Fibroblast of the aortic adventitia (primary cell): ENCODE measurements at regions not wholly inside any gene's neighbourhood (a gene's known extent, or its start where the extent isn't known, plus 50 kb on each side); places are given as distances from the start of the nearest gene placed in this dataset.

Source experiments
- DNase-seq: peaks from one replicate; pipeline ENCODE4 v3.0.0-alpha.2; 2010; ENCODE audit warnings: low read depth
- H3K4me3 ChIP-seq: 2 replicates; pipeline ENCODE4 v1.5.1; 2011; ENCODE audit warnings: low read depth, mild to moderate bottlenecking, control low read depth, low read length, moderate library complexity
- CTCF ChIP-seq: IDR thresholded peaks from 2 replicates; pipeline ENCODE4 v1.5.1; 2011; ENCODE audit warnings: mild to moderate bottlenecking, low read length, control low read depth, inconsistent platforms; ENCODE audit not compliant: insufficient read depth

GRCh38 chr18:61148322-61148721, 184.9 kb upstream of the CDH20 start:
- no peak for DNase-seq
- TF ChIP-seq CTCF: no peak
- H3K4me3 ChIP-seq: no peak overlapping the region

- DNase-seq: no peak
- no peak for TF ChIP-seq CTCF
- H3K4me3 ChIP-seq: no peak overlapping the region
These were observed 183.4 kb upstream of the CDH20 start for GRCh38 chr18:61149786-61150185.

GRCh38 chr18:61153571-61153970, 179.7 kb upstream of the CDH20 start:
- no peak overlapping the region for H3K4me3 ChIP-seq
- no peak for TF ChIP-seq CTCF
- DNase-seq: no peak

- DNase-seq: no peak
- H3K4me3 ChIP-seq: no peak overlapping the region
- TF ChIP-seq CTCF: no peak
These were observed 178.4 kb upstream of the CDH20 start for GRCh38 chr18:61154866-61155265.

GRCh38 chr18:61155586-61155985, 177.6 kb upstream of the CDH20 start:
- no peak for DNase-seq
- TF ChIP-seq CTCF: no peak
- no peak overlapping the region for H3K4me3 ChIP-seq

- no peak for DNase-seq
- H3K4me3 ChIP-seq: no peak overlapping the region
- no peak for TF ChIP-seq CTCF
These were observed 175.8 kb upstream of the CDH20 start for GRCh38 chr18:61157451-61157850.

- no peak for TF ChIP-seq CTCF
- DNase-seq: no peak
These were observed 174.0 kb upstream of the CDH20 start for GRCh38 chr18:61159246-61159645.

More at GRCh38 chr18:61159246-61159645, 174.0 kb upstream of the CDH20 start:
- H3K4me3 ChIP-seq: no peak overlapping the region
